Ovary (tissue), 3 donors: ENCODE measurements at regions not wholly inside any gene's neighbourhood (a gene's known extent, or its start where the extent isn't known, plus 50 kb on each side); places are given as distances from the start of the nearest gene placed in this dataset.

Experiments used
- EP300 ChIP-seq: sonication (generic); formaldehyde crosslinking; IDR thresholded peaks from one replicate; pipeline ENCODE4 v1.6.1; 2017; ENCODE audit warnings: antibody characterized with exemption
- POLR2A ChIP-seq: fragments of 450-650 bp; IDR thresholded peaks from one replicate; pipeline ENCODE4 v1.6.1; 2017; ENCODE audit warnings: antibody characterized with exemption, mild to moderate bottlenecking, moderate library complexity
- TF ChIP-seq, protein P1 (sequence below), 3 donors: fragments of 450-650 bp in 2 of 3; fragments of 200-600 bp in 1 of 3; IDR thresholded peaks; one replicate each; pipeline versions ENCODE4 v1.5.1 to v1.8.0; 2016 to 2022; ENCODE audit warnings: antibody characterized with exemption in 3 of 3, mild to moderate bottlenecking in 1 of 3
- donor health status: DM: no; HTN: no; CAD: no.

DNA sequence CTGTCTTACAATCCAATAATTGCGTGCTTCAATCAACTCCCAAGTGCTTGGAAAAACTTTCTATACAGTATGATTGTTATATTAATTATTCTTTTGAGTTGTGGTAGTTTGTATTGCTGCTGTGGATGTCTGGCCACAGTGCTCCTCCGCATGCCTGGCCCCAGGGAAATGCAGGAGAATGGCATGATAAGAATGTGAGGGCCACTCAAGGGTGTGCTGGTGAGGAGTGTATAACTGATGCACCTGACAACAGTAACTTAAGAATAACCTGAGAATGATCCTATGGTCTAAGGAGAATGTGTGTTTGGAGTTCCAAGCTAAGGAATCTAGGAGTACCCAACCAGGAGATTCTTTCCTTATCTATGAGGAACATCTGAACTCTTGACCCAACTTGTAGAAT lies 152.9 kb upstream of the APC start:
- TF ChIP-seq, protein P1, sequence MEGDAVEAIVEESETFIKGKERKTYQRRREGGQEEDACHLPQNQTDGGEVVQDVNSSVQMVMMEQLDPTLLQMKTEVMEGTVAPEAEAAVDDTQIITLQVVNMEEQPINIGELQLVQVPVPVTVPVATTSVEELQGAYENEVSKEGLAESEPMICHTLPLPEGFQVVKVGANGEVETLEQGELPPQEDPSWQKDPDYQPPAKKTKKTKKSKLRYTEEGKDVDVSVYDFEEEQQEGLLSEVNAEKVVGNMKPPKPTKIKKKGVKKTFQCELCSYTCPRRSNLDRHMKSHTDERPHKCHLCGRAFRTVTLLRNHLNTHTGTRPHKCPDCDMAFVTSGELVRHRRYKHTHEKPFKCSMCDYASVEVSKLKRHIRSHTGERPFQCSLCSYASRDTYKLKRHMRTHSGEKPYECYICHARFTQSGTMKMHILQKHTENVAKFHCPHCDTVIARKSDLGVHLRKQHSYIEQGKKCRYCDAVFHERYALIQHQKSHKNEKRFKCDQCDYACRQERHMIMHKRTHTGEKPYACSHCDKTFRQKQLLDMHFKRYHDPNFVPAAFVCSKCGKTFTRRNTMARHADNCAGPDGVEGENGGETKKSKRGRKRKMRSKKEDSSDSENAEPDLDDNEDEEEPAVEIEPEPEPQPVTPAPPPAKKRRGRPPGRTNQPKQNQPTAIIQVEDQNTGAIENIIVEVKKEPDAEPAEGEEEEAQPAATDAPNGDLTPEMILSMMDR (IDR thresholded peaks at IDR 0.05): no peak
- TF ChIP-seq POLR2A (no peak), EP300 (no peak)
